GM18526 (cell line): ENCODE measurements at regions not wholly inside any gene's neighbourhood (a gene's known extent, or its start where the extent isn't known, plus 50 kb on each side); places are given as distances from the start of the nearest gene placed in this dataset.

Experiments
- POLR2A ChIP-seq: IDR thresholded peaks from 3 replicates; pipeline ENCODE4 v1.6.1; 2011; ENCODE audit not compliant: insufficient read length; ENCODE audit errors: extremely low read depth

DNA sequence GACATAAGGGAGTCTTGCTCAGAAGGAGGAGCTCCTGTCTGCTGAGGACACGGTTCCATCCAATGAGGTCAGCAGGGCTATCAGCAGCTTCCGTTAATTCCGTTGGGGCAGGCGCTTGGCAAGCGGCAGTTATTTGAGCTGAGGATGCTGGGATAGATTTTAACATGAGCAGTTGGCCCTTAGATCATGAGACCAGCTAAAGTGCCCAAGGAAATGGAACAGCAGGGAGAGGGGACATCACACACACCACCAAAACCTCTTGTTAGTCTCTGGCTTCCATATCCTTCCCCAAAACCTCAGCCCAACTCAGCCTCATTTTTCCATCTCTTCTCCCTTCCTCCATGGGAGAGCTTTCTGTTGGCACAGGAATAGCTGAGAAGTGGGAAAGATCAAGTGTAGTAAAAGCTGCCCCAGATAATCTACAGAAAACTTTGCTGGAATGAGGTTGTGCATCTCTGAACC is 138.7 kb upstream of the PZP start:
- TF ChIP-seq POLR2A = no peak

DNA sequence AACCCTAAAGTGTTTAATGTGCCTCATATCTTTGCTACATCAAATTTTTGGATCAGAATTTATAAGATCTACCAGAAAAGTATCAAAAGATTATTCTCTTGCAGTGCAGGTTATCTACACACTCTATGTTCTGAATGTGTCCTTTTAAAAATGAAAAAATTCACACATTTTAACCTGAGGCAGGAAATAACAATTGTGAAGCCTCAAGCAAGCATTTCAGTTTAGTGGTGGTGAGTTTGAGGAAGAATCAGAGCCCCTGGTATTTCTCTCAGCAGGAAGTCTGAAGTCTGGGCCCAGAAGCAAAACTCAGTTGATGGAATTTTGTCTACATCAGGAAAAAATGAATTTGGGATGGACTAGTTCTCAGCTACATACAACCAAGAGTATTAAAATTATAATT is 137.0 kb upstream of the PZP start:
- TF ChIP-seq POLR2A = no peak

GRCh38 chr12:9344541-9344940 is 136.3 kb upstream of the PZP start:
- TF ChIP-seq POLR2A = no peak

DNA sequence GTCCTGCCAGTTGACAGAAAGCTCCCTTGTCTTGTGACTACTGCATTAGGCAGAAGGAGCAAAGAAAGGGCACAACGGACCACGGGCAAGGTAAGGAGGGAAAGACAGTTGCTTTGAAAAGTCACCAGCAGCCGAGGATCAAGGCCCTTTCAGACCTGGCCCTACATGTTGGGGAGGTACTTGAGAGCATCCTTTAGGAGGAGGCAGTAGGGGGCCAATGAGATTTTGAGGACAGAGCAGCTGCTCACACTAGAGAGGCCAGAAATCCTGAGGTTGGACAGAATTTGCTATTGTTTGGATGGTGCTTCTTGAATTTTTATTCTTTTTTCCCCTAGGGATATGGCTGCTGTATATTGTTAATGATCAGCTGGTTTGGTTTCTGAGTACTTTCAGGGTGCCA is 135.5 kb upstream of the PZP start:
- no peak for TF ChIP-seq POLR2A

- no peak for TF ChIP-seq POLR2A
Measured at GRCh38 chr12:9342614-9343353, 134.6 kb upstream of the PZP start.

GRCh38 chr12:9341260-9341585 is 133.0 kb upstream of the PZP start:
- no peak for TF ChIP-seq POLR2A

- no peak for TF ChIP-seq POLR2A
Measured at GRCh38 chr12:9340422-9341259, 132.4 kb upstream of the PZP start.

GRCh38 chr12:9337656-9338055 is 129.5 kb upstream of the PZP start:
- no peak for TF ChIP-seq POLR2A

DNA sequence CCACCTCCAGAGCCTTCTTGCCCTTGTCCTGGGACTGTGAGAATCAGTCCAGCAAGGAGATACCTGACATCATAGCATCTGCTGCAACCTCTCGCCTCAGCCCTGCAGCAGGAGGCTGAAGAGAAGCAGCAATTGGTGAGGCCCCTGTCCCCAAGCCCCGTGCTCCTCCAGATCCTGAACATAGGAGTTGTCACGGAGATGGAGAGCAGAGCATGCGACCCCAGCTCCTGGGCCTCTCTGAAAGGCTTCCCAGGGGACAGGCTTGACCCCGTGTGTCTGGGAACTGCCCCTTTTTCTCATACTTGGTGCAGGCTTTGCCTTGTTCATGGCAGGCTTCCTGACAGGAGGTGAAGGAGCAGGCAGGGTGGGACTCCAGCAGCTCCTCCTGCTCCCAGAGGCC is 127.7 kb upstream of the PZP start:
- no peak for TF ChIP-seq POLR2A

DNA sequence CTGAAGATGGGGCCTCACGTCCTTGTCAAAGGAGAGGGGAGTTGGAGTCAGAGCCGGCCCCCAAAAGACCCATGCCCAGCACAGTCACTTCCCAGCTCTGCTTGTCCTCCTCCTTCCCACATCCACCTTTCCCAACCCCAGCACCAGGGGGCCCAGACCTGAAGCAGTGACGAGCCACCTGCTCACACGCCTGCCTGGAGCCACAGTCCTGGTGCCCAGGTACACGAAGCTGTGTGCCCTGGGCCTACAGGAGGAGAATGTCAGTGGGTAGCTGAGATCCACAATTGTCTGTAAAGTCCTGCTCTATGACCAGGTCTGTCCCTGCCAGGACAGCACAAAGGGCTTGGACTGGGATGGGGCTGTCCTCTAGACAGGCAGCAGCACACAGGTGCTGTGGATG is 126.8 kb upstream of the PZP start:
- TF ChIP-seq POLR2A = no peak

DNA sequence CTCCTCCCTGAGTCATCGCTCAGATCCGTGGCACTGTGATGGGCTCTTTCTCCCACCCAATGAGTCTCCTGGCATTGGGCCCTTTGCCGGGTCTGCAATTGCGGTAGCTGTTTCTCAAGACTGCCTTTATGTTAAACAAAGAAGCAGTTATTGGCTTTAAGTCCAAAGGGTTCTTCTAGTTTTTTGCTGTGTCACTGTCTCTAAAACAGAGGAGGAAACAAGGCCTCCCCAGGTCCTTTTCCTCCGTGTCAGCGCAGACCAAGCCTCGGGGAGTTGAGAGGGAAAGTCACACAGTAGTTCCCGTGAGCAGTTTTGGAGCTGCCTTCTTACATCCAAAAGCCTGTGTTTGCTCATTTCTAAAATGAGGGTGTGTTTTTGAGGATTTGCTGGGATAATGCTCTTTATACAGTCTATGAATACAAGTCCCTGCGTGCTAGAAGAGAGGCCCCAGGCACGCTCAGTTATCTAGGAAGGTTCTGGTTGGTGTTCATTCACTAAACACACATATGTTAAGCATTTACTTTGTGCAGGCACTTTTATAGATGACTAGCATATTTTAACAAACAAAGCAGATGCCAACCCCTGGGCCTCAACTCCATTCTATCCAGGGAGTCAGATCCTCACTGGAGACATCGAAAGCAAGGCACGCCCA is 126.0 kb upstream of the PZP start:
- no peak for TF ChIP-seq POLR2A

DNA sequence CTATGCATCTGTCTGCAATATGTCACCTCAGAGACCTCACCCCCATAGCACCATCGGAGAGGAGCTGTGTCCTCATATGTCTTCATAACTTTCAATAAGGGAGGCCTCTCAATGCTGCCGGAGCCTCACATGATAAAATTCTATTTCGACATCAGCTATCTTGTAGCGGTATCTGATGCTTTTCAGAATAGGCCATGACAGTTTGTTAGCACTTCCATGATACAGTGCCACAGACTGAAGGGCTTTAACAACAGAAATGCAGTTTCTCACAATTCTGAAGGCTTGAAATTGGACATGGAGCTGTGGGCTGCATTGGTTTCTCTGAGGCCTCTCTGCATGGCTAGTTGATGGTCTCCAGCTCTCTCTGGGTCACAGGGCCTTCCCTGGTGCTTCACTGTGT is 125.0 kb upstream of the PZP start:
- no peak for TF ChIP-seq POLR2A

DNA sequence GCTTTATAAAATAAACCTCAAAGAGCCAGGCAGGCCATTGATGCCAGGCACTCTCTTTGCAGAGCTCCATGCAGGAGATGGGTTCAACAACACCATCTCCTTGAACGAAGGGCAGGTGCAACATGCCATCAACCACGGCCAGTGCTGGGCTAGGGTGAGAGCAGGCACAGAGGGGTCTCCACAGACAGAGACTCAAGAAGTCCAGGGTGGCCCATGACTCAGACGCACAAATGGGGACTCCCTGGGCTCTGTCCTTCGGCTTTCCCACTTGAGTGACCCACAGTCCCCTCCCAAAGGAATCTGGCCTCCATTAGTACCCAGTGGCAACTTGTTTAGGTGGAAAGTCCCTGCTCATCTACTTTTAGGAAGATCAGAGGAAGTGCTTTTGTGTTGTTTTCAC is 124.4 kb upstream of the PZP start:
- no peak for TF ChIP-seq POLR2A

- TF ChIP-seq POLR2A = no peak
Measured at GRCh38 chr12:9331218-9331626, 123.0 kb upstream of the PZP start.

DNA sequence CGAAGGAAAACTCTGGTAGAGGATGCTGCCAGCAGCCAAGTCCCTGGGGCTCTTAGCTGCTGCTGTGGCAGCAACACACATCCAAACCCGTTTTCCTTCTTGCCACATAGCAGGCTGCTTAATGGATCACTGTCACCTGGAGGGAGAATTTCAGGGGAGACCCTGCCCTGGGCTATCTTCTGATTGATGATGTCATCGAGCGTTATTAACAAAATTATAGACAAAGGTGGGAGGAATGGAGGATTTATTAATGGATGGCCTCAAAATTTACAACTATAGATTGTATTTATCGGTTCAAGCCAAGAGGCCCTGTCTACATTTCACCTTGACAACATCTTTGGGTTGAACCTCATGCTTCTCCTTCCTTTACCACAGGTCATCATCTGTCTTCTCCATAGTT is 120.8 kb upstream of the PZP start:
- no peak for TF ChIP-seq POLR2A

GRCh38 chr12:9328065-9328464 is 119.9 kb upstream of the PZP start:
- no peak for TF ChIP-seq POLR2A
